SH-SY5Y (cell line): ENCODE measurements at regions not wholly inside any gene's neighbourhood (a gene's known extent, or its start where the extent isn't known, plus 50 kb on each side); places are given as distances from the start of the nearest gene placed in this dataset.

Source experiments
- GATA2 ChIP-seq: IDR thresholded peaks from 2 replicates; pipeline ENCODE4 v1.6.1; 2011; ENCODE audit warnings: mild to moderate bottlenecking, low read depth, low read length
- GATA3 ChIP-seq: IDR thresholded peaks from 2 replicates; pipeline ENCODE4 v1.6.1; 2011; ENCODE audit warnings: low read depth, mild to moderate bottlenecking, low read length, moderate library complexity

GRCh38 chr17:77679589-77679988 lies 278.9 kb upstream of the TNRC6C start:
- no peak for TF ChIP-seq GATA2
- TF ChIP-seq GATA3: no peak
